GM12878 (cell line): ENCODE measurements at regions not wholly inside any gene's neighbourhood (a gene's known extent, or its start where the extent isn't known, plus 50 kb on each side); places are given as distances from the start of the nearest gene placed in this dataset.
A peak's percentile ranks its signal among the peaks of the same experiment; 100 is the strongest.

Source experiments
- ATAC-seq: fragments of 200-7000 bp; cut with Tn5 transposase; 3 replicates; pipeline ENCODE4 v1.9.1; 2020; ENCODE audit warnings: mild to moderate bottlenecking, moderate library complexity
- BruUV-seq: library from RNA; stranded (reverse); fragments of 400-500 nt; replicated peaks from 2 replicates; lab custom pipeline; 2021; lab: Mats Ljungman, UMichigan
- CTCF ChIA-PET: fragments of 300-600 bp; sonication (Branson Sonifier 250); formaldehyde crosslinking; extraction: SDS; loops from one replicate; lab custom pipeline; 2021; ENCODE audit warnings: inconsistent platforms; lab: Yijun Ruan, JAX
- POLR2A ChIA-PET: fragments of 350-600 bp; formaldehyde crosslinking; extraction: SDS; loops from one replicate; lab custom pipeline; 2021; ENCODE audit warnings: inconsistent platforms; lab: Charles Lee
- RAD21 ChIA-PET: fragments of 300-600 bp; sonication (Branson Sonifier 250); formaldehyde crosslinking; loops from one replicate; lab custom pipeline; 2023; ENCODE audit warnings: antibody characterized with exemption; ENCODE audit not compliant: unreplicated experiment; lab: Charles Lee
- SMC1A ChIA-PET: fragments of 300-600 bp; sonication (Branson Sonifier 250); formaldehyde crosslinking; loops from one replicate; lab custom pipeline; 2023; ENCODE audit not compliant: unreplicated experiment, uncharacterized antibody; lab: Charles Lee
- DNase-seq: peaks from one replicate; pipeline ENCODE4 v3.0.0-alpha.2; 2011; ENCODE audit warnings: low read depth, low spot score
- FAIRE-seq: peaks from 3 replicates; lab custom pipeline; 2011; peaks lifted over from hg19 to GRCh38; lab: Jason Lieb, UNC
- H2AFZ ChIP-seq: 2 replicates; pipeline ENCODE4 v1.6.0; 2011; ENCODE audit warnings: low read depth, low read length, control low read depth; ENCODE audit not compliant: control insufficient read depth
- H3K27ac ChIP-seq: 2 replicates; pipeline ENCODE4 v1.5.1; 2011; ENCODE audit warnings: control low read depth; ENCODE audit not compliant: control insufficient read depth, insufficient read depth
- H3K27me3 ChIP-seq, 2 experiments: replicated peaks in 1 of 2; 2 replicates each; pipeline versions ENCODE4 v1.6.0 to v1.6.1; 2011; ENCODE audit warnings: low read length in 1 of 2; ENCODE audit not compliant: control insufficient read depth in 2 of 2, insufficient read depth in 2 of 2
- H3K36me3 ChIP-seq, 2 experiments: 2 replicates each; pipeline ENCODE4 v1.5.1; 2011; ENCODE audit warnings: low read length in 1 of 2; ENCODE audit not compliant: control insufficient read depth in 2 of 2, insufficient read depth in 2 of 2
- H3K4me1 ChIP-seq: 2 replicates; pipeline ENCODE4 v1.6.1; 2011; ENCODE audit warnings: mild to moderate bottlenecking, low read length, moderate library complexity, mixed read lengths; ENCODE audit not compliant: control insufficient read depth, insufficient read depth
- H3K4me2 ChIP-seq: 2 replicates; pipeline ENCODE4 v1.6.0; 2011; ENCODE audit warnings: control low read depth; ENCODE audit not compliant: control insufficient read depth, insufficient read depth
- H3K4me3 ChIP-seq: fragments of 200-600 bp; sonication (generic); 2 replicates; pipeline ENCODE4 v1.5.1; 2016
- H3K79me2 ChIP-seq: 2 replicates; pipeline ENCODE4 v1.6.0; 2011; ENCODE audit warnings: low read length; ENCODE audit not compliant: control insufficient read depth, insufficient read depth
- H3K9ac ChIP-seq: 2 replicates; pipeline ENCODE4 v1.8.0; 2011; ENCODE audit warnings: low read length, control low read depth, mixed read lengths; ENCODE audit not compliant: control insufficient read depth, insufficient read depth
- H3K9me3 ChIP-seq: replicated peaks from 3 replicates; pipeline ENCODE4 v1.5.1; 2011; ENCODE audit warnings: mild to moderate bottlenecking, low read length; ENCODE audit not compliant: control insufficient read depth, insufficient read depth
- H4K20me1 ChIP-seq: 2 replicates; pipeline ENCODE4 v1.6.0; 2011; ENCODE audit not compliant: control insufficient read depth, insufficient read depth
- CHD4 ChIP-seq: fragments of 200-600 bp; sonication (generic); IDR thresholded peaks from 2 replicates; pipeline ENCODE4 v1.6.1; 2016; ENCODE audit warnings: mild to moderate bottlenecking
- MTA3 ChIP-seq: IDR thresholded peaks from 2 replicates; pipeline ENCODE4 v1.6.1; 2012; ENCODE audit warnings: low read length, inconsistent platforms, borderline replicate concordance
- RAD21 ChIP-seq: IDR thresholded peaks from 2 replicates; pipeline ENCODE4 v1.6.1; 2011; ENCODE audit warnings: mild to moderate bottlenecking, low read depth, low read length, moderate library complexity; ENCODE audit not compliant: insufficient read depth
- SMC3 ChIP-seq: IDR thresholded peaks from 2 replicates; pipeline ENCODE4 v1.6.1; 2011; ENCODE audit warnings: low read length, improper control_type of control experiment, borderline replicate concordance
- WGBS: methylation state at CpG from one replicate; pipeline ENCODE4 v1.1.6; 2016; ENCODE audit warnings: low lambda C conversion rate; ENCODE audit not compliant: insufficient replicate concordance, insufficient coverage; ENCODE audit errors: missing lambda C conversion rate; 5-methylcytosine and 5-hydroxymethylcytosine counted together
- in situ Hi-C: fragments of 300-500 bp; cut with MboI; formaldehyde crosslinking; loops from 9 replicates; pipeline ENCODE4 v1.14.3; 2018; ENCODE audit warnings: mixed read lengths
- intact Hi-C: fragments of 100-400 bp; cut with micrococcal nuclease; formaldehyde crosslinking; loops from one replicate; pipeline ENCODE4 v1.14.2; 2022; ENCODE audit not compliant: unreplicated experiment
- TF ChIP-seq, protein P1 (sequence below), 3 experiments: IDR thresholded peaks in 2 of 3; conservative IDR thresholded peaks in 1 of 3; 2 replicates each; pipeline ENCODE4 v1.5.1; 2011; ENCODE audit warnings: low read depth in 3 of 3, low read length in 3 of 3, mild to moderate bottlenecking in 3 of 3, control low read depth in 2 of 3, moderate library complexity in 2 of 3, inconsistent platforms in 1 of 3, mixed read lengths in 1 of 3; ENCODE audit not compliant: control insufficient read depth in 2 of 3, insufficient read depth in 1 of 3; ENCODE audit errors: extremely low read depth in 1 of 3

- no TSS peak for BruUV-seq
- Histone ChIP-seq H4K20me1 (no peaks in the 10 kb centered on the region), H3K9me3 (no peaks in the 10 kb centered on the region; the same call in 2 of the 3 replicates), H3K4me2 (no peak overlapping the region), H3K4me1 (no peaks in the 10 kb centered on the region)
- DNase-seq (no peak), ATAC-seq (no peak)
- POLR2A ChIA-PET = no interaction called here
- no peak for TF ChIP-seq CHD4
- TF ChIP-seq, protein P1, sequence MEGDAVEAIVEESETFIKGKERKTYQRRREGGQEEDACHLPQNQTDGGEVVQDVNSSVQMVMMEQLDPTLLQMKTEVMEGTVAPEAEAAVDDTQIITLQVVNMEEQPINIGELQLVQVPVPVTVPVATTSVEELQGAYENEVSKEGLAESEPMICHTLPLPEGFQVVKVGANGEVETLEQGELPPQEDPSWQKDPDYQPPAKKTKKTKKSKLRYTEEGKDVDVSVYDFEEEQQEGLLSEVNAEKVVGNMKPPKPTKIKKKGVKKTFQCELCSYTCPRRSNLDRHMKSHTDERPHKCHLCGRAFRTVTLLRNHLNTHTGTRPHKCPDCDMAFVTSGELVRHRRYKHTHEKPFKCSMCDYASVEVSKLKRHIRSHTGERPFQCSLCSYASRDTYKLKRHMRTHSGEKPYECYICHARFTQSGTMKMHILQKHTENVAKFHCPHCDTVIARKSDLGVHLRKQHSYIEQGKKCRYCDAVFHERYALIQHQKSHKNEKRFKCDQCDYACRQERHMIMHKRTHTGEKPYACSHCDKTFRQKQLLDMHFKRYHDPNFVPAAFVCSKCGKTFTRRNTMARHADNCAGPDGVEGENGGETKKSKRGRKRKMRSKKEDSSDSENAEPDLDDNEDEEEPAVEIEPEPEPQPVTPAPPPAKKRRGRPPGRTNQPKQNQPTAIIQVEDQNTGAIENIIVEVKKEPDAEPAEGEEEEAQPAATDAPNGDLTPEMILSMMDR (IDR thresholded peaks at IDR 0.05 in 2 of 3, conservative IDR thresholded peaks at IDR 0.05 in 1 of 3; ENCODE audit: control insufficient read depth in 2 of 3, extremely low read depth in 1 of 3, insufficient read depth in 1 of 3, low read depth in 3 of 3, low read length in 3 of 3) = peak; percentile 11 to 36 (median 19); a peak in 4 of 6 replicates
- no peak for TF ChIP-seq MTA3
- peak; percentile 47 for TF ChIP-seq RAD21
- peak; percentile 31; the same call in 1 of the 2 replicates for TF ChIP-seq SMC3
- TF ChIP-seq, all 136 proteins: peak for 3
- H2AFZ ChIP-seq = no peak overlapping the region
- H3K36me3 ChIP-seq = no peaks in the 10 kb centered on the region
- CTCF ChIA-PET = interaction anchor here (0.7 to 1.5 kb wide), 5 partner anchors 70 to 565 kb away, joined by 3 to 5 read pairs (median 3); no protein-coding TSS in a partner anchor
- SMC1A ChIA-PET = interaction anchor here (0.8 to 1.6 kb wide), 3 partner anchors 45 to 524 kb away, joined by 3 to 4 read pairs (median 3); no protein-coding TSS in a partner anchor
- no peak overlapping the region for H3K9ac ChIP-seq
- H3K27ac ChIP-seq = no peak overlapping the region
- no peaks in the 10 kb centered on the region for H3K79me2 ChIP-seq
- no peak overlapping the region for H3K4me3 ChIP-seq
- in situ Hi-C loops = no loop called here
- RAD21 ChIA-PET = interaction anchor here (2.0 kb wide), 1 partner anchor 520 kb away, joined by 7 read pairs; no protein-coding TSS in a partner anchor
- FAIRE-seq = no peak
- H3K27me3 ChIP-seq = no peaks in the 10 kb centered on the region
- 22% methylated on average over 7 of the region's 7 CpGs for WGBS
- intact Hi-C loops = no loop called here
Observed at GRCh38 chr5:40165789-40166728, 513.7 kb upstream of the PTGER4 start.
